Gastroesophageal sphincter (tissue), 4 donors: ENCODE measurements at regions not wholly inside any gene's neighbourhood (a gene's known extent, or its start where the extent isn't known, plus 50 kb on each side); places are given as distances from the start of the nearest gene placed in this dataset.

Experiments used
- ATAC-seq: fragments of 150-250 bp; one replicate; pipeline ENCODE4 v1.9.1; 2016; ENCODE audit warnings: mild to moderate bottlenecking, moderate library complexity
- H3K27ac ChIP-seq, 4 donors: fragments of 200-600 bp; sonication (generic) in 3 of 4; 1 replicate in 3 of 4; 2 replicates in 1 of 4; pipeline ENCODE4 v1.5.1; 2016 to 2019
- H3K27me3 ChIP-seq: fragments of 200-600 bp; sonication (generic); one replicate; pipeline ENCODE4 v1.5.1; 2019
- H3K36me3 ChIP-seq, 2 donors: fragments of 200-600 bp; sonication (generic); one replicate each; pipeline ENCODE4 v1.5.1; 2019; ENCODE audit warnings: control low read depth in 1 of 2
- H3K4me1 ChIP-seq, 3 donors: fragments of 200-600 bp; sonication (generic); 1 replicate in 2 of 3; 2 replicates in 1 of 3; pipeline ENCODE4 v1.5.1; 2016 to 2019; ENCODE audit warnings: control low read depth in 2 of 3
- H3K4me3 ChIP-seq, 2 donors: fragments of 200-600 bp; sonication (generic); one replicate each; pipeline ENCODE4 v1.5.1; 2019; ENCODE audit warnings: mild to moderate bottlenecking in 1 of 2, moderate library complexity in 1 of 2
- H3K9me3 ChIP-seq, 3 donors: fragments of 200-600 bp; sonication (generic); one replicate each; pipeline ENCODE4 v1.5.1; 2017 to 2019; ENCODE audit warnings: control low read depth in 2 of 3
- EP300 ChIP-seq: sonication (generic); formaldehyde crosslinking; IDR thresholded peaks from one replicate; pipeline ENCODE4 v1.6.1; 2017; ENCODE audit warnings: antibody characterized with exemption, mild to moderate bottlenecking
- POLR2A ChIP-seq, 2 donors: fragments of 450-650 bp; IDR thresholded peaks; one replicate each; pipeline ENCODE4 v1.6.1; 2017; ENCODE audit warnings: antibody characterized with exemption in 2 of 2, mild to moderate bottlenecking in 2 of 2, moderate library complexity in 1 of 2
- POLR2AphosphoS5 ChIP-seq: sonication (generic); formaldehyde crosslinking; IDR thresholded peaks from one replicate; pipeline ENCODE4 v1.6.1; 2017; ENCODE audit warnings: antibody characterized with exemption
- WGBS, 2 donors: methylation state at CpG; one replicate each; pipeline ENCODE4 v1.1.5; 2018; ENCODE audit warnings: low coverage in 1 of 2; 5-methylcytosine and 5-hydroxymethylcytosine counted together
- TF ChIP-seq, protein P1 (sequence below), 4 experiments: fragments of 200-600 bp in 2 of 4; fragments of 450-650 bp in 2 of 4; sonication (generic) in 1 of 4; IDR thresholded peaks; one replicate each; pipeline ENCODE4 v1.5.1; 2017 to 2019; ENCODE audit warnings: antibody characterized with exemption in 4 of 4, mild to moderate bottlenecking in 2 of 4, moderate library complexity in 2 of 4

DNA sequence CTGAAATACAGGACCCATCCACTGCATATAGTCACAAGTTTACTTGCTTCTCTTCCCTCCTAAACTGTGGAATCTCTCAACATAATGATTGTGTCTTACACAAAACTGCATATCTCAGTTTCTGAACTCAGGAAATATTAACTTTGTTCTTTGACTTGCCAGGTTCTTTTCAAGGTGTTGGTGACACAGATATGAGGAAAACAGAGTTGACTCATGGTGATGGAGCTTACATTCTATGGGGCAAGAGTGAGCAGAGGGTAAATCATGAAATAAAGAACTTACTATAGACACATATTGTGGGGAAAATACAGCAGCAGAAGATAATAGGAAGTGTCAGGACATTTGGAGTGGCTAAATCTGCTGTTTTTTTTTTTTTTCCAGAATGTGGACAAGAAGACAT is 72.5 kb upstream of the IGFBP3 start:
- no peak for ATAC-seq
- TF ChIP-seq POLR2AphosphoS5 (no peak), POLR2A (IDR thresholded peaks at IDR 0.05) (no peak), EP300 (no peak)
- TF ChIP-seq, protein P1, sequence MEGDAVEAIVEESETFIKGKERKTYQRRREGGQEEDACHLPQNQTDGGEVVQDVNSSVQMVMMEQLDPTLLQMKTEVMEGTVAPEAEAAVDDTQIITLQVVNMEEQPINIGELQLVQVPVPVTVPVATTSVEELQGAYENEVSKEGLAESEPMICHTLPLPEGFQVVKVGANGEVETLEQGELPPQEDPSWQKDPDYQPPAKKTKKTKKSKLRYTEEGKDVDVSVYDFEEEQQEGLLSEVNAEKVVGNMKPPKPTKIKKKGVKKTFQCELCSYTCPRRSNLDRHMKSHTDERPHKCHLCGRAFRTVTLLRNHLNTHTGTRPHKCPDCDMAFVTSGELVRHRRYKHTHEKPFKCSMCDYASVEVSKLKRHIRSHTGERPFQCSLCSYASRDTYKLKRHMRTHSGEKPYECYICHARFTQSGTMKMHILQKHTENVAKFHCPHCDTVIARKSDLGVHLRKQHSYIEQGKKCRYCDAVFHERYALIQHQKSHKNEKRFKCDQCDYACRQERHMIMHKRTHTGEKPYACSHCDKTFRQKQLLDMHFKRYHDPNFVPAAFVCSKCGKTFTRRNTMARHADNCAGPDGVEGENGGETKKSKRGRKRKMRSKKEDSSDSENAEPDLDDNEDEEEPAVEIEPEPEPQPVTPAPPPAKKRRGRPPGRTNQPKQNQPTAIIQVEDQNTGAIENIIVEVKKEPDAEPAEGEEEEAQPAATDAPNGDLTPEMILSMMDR (IDR thresholded peaks at IDR 0.05): no peak
- Histone ChIP-seq H3K36me3 (no peaks in the 10 kb centered on the region), H3K9me3 (peaks cover 0 to 32% (median 2%) of the 10 kb centered on the region in 3 donors), H3K27me3 (no peaks in the 10 kb centered on the region), H3K4me1 (no peaks in the 10 kb centered on the region), H3K4me3 (no peak overlapping the region), H3K27ac (no peak overlapping the region)

DNA sequence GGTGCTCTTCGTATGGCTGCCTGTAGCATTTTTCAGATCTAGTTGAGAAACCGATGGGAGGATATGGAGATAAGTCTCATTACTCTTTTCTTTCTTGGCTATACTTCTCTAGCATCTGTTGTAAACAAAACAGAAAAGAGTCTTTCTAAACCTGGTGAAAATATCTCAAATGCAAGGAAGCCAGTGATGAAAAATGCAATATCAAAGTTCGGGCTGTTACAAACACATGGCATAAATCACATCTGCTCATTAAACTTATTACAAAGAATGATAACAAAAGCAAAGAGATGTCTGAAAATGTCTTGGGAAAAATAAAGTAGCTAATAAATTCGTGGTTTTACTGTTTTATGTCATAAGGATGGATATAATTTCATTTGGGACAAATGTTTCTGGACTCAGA is 71.8 kb upstream of the IGFBP3 start:
- Histone ChIP-seq H3K36me3 (no peaks in the 10 kb centered on the region), H3K4me3 (no peak overlapping the region), H3K4me1 (no peaks in the 10 kb centered on the region), H3K27ac (no peak overlapping the region), H3K27me3 (no peaks in the 10 kb centered on the region), H3K9me3 (peaks cover 0 to 32% (median 2%) of the 10 kb centered on the region in 3 donors)
- no peak for ATAC-seq
- WGBS, 2 donors: 41 to 45% methylated on average over 3 to 4 of the region's 4 CpGs
- no peak for TF ChIP-seq POLR2AphosphoS5
- no peak for TF ChIP-seq EP300
- TF ChIP-seq, protein P1 (IDR thresholded peaks at IDR 0.05): no peak
- no peak for TF ChIP-seq POLR2A (IDR thresholded peaks at IDR 0.05)

DNA sequence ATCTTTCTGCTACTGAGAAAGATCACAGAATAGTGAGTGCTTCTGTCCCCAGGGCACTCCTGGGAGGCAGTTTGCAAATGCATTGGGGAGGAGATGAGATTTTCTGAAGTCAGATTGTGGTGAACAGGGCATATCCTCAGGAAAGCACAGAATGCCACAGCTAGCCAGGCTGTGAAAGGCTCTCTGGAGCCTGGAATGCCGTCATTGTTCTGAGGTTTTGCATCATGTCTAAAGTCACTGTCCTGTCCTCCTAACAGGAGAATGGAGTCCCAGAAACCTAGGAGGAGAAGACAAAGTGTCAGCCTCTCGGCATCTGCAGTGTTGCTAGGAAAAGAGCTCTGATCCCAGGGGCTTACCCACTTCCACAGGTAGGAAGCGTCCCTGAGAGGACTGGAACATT is 69.2 kb upstream of the IGFBP3 start:
- Histone ChIP-seq H3K27ac (no peak overlapping the region), H3K4me1 (no peaks in the 10 kb centered on the region), H3K9me3 (peaks cover 0 to 7% (median 2%) of the 10 kb centered on the region in 3 donors), H3K27me3 (no peaks in the 10 kb centered on the region), H3K36me3 (no peaks in the 10 kb centered on the region), H3K4me3 (no peak overlapping the region)
- TF ChIP-seq POLR2AphosphoS5 (no peak), EP300 (no peak), POLR2A (IDR thresholded peaks at IDR 0.05) (no peak)
- TF ChIP-seq, protein P1 (IDR thresholded peaks at IDR 0.05): no peak
- 40 to 60% methylated on average over 1 of the region's 3 CpGs for WGBS, 2 donors
- no peak for ATAC-seq

DNA sequence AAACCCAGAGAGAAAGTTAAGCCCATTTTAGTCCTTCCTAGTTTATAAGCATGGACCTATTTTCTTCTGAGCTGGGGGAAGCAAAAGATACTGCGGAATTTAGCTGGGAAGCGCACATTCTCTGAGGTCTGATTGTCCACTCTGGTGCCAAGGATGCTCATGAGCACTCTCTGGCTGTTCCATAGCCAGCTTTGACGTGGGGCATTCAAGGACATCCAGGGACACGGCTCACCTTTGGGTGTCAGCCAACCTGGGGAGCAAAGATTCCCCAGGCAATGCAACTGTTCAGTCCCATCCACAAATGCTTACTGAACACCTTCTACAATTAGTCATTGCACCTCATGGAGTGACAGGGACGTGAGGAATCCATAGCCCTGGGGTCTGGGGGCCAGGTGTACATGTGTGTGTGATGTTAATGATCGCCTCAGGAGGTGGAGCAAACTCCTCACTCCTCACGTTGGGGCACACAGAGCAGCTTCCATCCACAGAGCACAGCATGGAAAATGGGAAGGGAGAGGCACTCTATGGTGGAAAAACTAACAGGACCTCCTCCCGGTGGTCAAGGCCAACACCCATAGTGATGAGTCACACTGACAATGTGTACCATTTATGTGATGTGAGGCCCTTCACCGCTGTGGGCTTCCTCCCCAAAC is 67.5 kb upstream of the IGFBP3 start:
- no peaks in the 10 kb centered on the region for H3K9me3 ChIP-seq
- no peaks in the 10 kb centered on the region for H3K36me3 ChIP-seq
- ATAC-seq: no peak
- TF ChIP-seq EP300: no peak
- no peak for TF ChIP-seq POLR2A (IDR thresholded peaks at IDR 0.05)
- TF ChIP-seq, protein P1 (IDR thresholded peaks at IDR 0.05): no peak
- no peak for TF ChIP-seq POLR2AphosphoS5
- no peaks in the 10 kb centered on the region for H3K27me3 ChIP-seq
- H3K27ac ChIP-seq: no peak overlapping the region
- H3K4me1 ChIP-seq: peaks cover 0 to 4% (median 0%) of the 10 kb centered on the region in 3 donors
- no peak overlapping the region for H3K4me3 ChIP-seq
- WGBS, 2 donors: 83 to 90% methylated on average over 4 of the region's 9 CpGs

DNA sequence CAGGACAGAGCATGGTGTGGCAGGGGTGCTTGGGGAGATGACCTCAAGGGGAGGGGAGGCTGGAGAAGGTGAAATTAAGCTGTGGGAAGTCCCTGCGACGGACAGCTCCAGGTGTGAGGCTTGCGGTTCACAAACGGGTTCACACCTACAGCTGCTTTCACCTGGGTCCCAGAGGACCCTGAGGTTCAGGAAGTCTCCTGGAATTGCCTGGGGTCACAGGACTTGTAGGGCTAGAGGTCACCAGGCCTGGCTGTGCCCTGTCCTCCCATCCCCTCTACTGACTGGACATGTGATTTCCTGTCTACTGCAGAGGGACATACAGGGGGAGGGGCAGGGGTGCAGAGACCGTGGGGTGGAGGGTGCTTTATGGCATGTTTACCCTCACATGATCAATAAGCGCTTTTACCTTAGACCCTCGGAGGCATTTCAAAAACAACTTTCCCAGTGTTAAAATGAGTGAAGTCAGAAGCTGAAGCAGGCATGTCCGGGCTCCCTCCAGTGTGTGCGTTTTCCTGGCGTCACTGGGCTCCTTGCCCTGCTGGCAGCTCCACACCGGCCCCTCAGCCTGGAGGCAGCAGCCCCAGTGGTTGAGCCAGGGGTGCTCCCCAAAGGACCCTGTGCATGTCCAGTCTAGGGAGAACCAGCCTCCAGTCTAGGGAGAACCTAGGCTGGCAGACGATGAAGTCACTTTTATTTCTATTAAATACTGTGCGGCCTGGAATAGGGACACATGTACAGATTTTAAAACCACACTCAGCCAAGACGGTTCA is 66.6 kb upstream of the IGFBP3 start:
- TF ChIP-seq POLR2A (IDR thresholded peaks at IDR 0.05) (no peak), EP300 (no peak), POLR2AphosphoS5 (no peak)
- TF ChIP-seq, protein P1 (IDR thresholded peaks at IDR 0.05): no peak
- Histone ChIP-seq H3K27ac (no peak overlapping the region), H3K27me3 (no peaks in the 10 kb centered on the region), H3K9me3 (no peaks in the 10 kb centered on the region), H3K4me1 (peaks cover 0 to 9% (median 0%) of the 10 kb centered on the region in 3 donors), H3K4me3 (no peak overlapping the region), H3K36me3 (no peaks in the 10 kb centered on the region)
- WGBS, 2 donors: 67 to 94% methylated on average over 3 to 5 of the region's 14 CpGs
- no peak for ATAC-seq
